HL-60 (cell line): ENCODE measurements at regions not wholly inside any gene's neighbourhood (a gene's known extent, or its start where the extent isn't known, plus 50 kb on each side); places are given as distances from the start of the nearest gene placed in this dataset.

Experiments used
- DNase-seq, 2 experiments: peaks; one replicate each; pipeline ENCODE4 v3.0.0-alpha.2; 2010 to 2020; ENCODE audit warnings: low read depth in 1 of 2, low spot score in 1 of 2
- H3K27ac ChIP-seq: fragments of 250-450 bp; sonication (Bioruptor Pico); replicated peaks from 2 replicates; pipeline ENCODE4 v1.5.1; 2020; ENCODE audit warnings: mild to moderate bottlenecking, moderate library complexity
- H3K27me3 ChIP-seq: fragments of 250-450 bp; sonication (Bioruptor Pico); 2 replicates; pipeline ENCODE4 v1.5.1; 2021; ENCODE audit warnings: mild to moderate bottlenecking, moderate library complexity; ENCODE audit not compliant: insufficient read depth, poor library complexity, severe bottlenecking
- H3K4me3 ChIP-seq: replicated peaks from 2 replicates; pipeline ENCODE4 v1.5.1; 2011; ENCODE audit warnings: mild to moderate bottlenecking, control low read depth, low read length; ENCODE audit not compliant: insufficient read depth
- GABPA ChIP-seq: IDR thresholded peaks from 2 replicates; pipeline ENCODE4 v1.6.1; 2012; ENCODE audit warnings: low read depth
- POLR2AphosphoS5 ChIP-seq: IDR thresholded peaks from 2 replicates; pipeline ENCODE4 v1.6.1; 2012; ENCODE audit warnings: low read depth
- SPI1 ChIP-seq: IDR thresholded peaks from 2 replicates; pipeline ENCODE4 v1.6.1; 2012; ENCODE audit warnings: low read depth, mild to moderate bottlenecking, borderline replicate concordance
- TF ChIP-seq, protein P1 (sequence below): IDR thresholded peaks from one replicate; pipeline ENCODE4 v1.5.1; 2011; ENCODE audit warnings: low read length, control low read depth, inconsistent platforms; ENCODE audit not compliant: insufficient read depth
- TF ChIP-seq, protein P2 (sequence below): IDR thresholded peaks from 2 replicates; pipeline ENCODE4 v1.6.1; 2012; ENCODE audit warnings: low read depth; ENCODE audit not compliant: insufficient replicate concordance

DNA sequence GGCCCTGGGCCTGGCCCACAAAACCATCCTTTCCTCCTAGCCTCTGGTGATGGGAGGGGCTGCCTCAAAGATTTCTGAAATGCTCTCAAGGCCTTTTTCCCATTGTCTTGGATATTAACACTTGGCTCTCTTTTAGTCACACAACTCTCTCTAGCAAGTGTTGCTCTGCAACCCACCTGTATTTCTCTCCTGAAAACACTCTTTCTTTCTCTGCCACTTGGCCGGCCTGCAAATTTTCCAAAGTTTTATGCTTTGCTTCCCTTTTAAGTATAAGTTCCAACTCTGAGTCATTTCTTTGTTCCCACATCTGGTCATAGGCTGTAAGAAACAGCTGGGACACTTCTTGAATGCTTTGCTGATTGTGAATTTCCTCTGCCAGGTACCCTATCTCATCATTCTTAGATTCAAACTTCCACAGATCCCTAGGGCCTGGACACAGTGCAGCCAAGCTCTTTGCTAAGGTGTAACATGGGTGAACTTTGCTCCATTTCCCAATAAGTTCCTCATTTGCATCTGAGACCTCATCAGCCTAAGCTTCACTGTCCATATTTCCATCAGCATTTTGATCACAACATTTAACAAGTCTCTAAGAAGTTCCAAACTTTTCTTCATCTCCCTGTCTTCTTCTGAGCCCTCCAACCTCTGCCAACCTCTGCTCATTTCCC lies 93.8 kb downstream of the TRIM29 start:
- Histone ChIP-seq H3K27ac (no peak overlapping the region), H3K27me3 (no peaks in the 10 kb centered on the region), H3K4me3 (no peak overlapping the region)
- DNase-seq, result no peak
- no peak for TF ChIP-seq GABPA
- no peak for TF ChIP-seq POLR2AphosphoS5
- TF ChIP-seq, protein P1, sequence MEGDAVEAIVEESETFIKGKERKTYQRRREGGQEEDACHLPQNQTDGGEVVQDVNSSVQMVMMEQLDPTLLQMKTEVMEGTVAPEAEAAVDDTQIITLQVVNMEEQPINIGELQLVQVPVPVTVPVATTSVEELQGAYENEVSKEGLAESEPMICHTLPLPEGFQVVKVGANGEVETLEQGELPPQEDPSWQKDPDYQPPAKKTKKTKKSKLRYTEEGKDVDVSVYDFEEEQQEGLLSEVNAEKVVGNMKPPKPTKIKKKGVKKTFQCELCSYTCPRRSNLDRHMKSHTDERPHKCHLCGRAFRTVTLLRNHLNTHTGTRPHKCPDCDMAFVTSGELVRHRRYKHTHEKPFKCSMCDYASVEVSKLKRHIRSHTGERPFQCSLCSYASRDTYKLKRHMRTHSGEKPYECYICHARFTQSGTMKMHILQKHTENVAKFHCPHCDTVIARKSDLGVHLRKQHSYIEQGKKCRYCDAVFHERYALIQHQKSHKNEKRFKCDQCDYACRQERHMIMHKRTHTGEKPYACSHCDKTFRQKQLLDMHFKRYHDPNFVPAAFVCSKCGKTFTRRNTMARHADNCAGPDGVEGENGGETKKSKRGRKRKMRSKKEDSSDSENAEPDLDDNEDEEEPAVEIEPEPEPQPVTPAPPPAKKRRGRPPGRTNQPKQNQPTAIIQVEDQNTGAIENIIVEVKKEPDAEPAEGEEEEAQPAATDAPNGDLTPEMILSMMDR, result no peak
- TF ChIP-seq, protein P2, sequence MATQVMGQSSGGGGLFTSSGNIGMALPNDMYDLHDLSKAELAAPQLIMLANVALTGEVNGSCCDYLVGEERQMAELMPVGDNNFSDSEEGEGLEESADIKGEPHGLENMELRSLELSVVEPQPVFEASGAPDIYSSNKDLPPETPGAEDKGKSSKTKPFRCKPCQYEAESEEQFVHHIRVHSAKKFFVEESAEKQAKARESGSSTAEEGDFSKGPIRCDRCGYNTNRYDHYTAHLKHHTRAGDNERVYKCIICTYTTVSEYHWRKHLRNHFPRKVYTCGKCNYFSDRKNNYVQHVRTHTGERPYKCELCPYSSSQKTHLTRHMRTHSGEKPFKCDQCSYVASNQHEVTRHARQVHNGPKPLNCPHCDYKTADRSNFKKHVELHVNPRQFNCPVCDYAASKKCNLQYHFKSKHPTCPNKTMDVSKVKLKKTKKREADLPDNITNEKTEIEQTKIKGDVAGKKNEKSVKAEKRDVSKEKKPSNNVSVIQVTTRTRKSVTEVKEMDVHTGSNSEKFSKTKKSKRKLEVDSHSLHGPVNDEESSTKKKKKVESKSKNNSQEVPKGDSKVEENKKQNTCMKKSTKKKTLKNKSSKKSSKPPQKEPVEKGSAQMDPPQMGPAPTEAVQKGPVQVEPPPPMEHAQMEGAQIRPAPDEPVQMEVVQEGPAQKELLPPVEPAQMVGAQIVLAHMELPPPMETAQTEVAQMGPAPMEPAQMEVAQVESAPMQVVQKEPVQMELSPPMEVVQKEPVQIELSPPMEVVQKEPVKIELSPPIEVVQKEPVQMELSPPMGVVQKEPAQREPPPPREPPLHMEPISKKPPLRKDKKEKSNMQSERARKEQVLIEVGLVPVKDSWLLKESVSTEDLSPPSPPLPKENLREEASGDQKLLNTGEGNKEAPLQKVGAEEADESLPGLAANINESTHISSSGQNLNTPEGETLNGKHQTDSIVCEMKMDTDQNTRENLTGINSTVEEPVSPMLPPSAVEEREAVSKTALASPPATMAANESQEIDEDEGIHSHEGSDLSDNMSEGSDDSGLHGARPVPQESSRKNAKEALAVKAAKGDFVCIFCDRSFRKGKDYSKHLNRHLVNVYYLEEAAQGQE, result no peak
- TF ChIP-seq SPI1, result no peak

DNA sequence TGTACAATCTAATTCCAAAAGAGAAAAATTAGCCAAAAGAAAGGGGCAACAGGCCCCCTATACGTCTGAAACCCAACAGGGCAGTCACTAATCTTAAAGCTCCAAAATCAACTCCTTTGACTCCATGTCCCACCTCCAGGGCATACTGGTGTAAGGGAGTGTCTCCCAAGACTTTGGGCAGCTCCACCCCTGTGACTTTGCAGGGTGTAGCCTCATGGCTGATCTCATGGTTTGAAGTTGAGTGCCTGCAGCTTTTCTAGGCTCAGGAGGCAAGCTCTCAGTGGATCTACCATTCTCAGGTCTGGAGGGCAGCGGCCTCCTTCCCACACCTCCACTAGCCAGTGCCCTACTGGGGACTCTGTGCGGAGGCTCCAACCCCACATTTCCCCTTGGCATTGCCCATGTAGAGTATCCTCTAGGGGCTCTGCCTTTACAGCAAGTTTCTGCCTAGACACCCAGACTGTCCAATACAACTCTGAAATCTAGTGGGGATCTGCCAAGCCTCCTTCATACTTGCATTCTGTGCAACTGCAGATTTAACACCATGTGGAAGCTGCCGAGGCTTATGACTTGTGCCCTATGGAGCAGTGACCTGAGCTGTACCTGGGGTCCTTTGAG lies 94.5 kb downstream of the TRIM29 start:
- TF ChIP-seq GABPA, result no peak
- no peak for TF ChIP-seq SPI1
- TF ChIP-seq, protein P2, result no peak
- TF ChIP-seq, protein P1, result no peak
- TF ChIP-seq POLR2AphosphoS5, result no peak
- DNase-seq, result no peak
- H3K27ac ChIP-seq, result no peak overlapping the region
- H3K4me3 ChIP-seq, result no peak overlapping the region
- H3K27me3 ChIP-seq, result no peaks in the 10 kb centered on the region

DNA sequence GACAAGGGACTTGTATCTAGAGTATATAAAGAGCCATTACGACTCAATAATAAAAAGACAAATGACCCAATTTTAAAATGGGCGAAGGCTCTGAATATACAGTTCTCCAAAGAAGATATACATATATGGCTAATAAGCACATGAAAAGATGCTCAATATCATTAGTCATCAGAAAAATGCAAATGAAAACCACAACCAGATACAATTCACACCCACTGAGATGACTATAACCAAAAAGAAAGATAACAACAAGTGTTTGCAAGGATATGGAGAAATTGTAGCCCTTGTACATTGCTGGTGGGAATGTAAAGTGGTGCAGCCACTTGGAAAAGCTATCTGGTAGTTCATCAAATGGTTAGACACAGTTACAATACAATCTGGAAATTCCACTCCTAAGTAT lies 96.3 kb downstream of the TRIM29 start:
- no peak for DNase-seq
- no peak overlapping the region for H3K4me3 ChIP-seq
- no peak overlapping the region for H3K27ac ChIP-seq
- TF ChIP-seq, protein P1, result no peak
- TF ChIP-seq GABPA (no peak), POLR2AphosphoS5 (no peak)
- TF ChIP-seq, protein P2, result no peak
- no peaks in the 10 kb centered on the region for H3K27me3 ChIP-seq
